GM12864 (cell line): ENCODE measurements at regions not wholly inside any gene's neighbourhood (a gene's known extent, or its start where the extent isn't known, plus 50 kb on each side); places are given as distances from the start of the nearest gene placed in this dataset.

Experiments
- DNase-seq: peaks from one replicate; pipeline ENCODE4 v3.0.0-alpha.2; 2011; ENCODE audit warnings: low read depth
- H3K4me3 ChIP-seq: 2 replicates; pipeline ENCODE4 v1.5.1; 2011; ENCODE audit warnings: mild to moderate bottlenecking, low read depth, low read length, control low read depth
- CTCF ChIP-seq: IDR thresholded peaks from 2 replicates; pipeline ENCODE4 v1.5.1; 2011; ENCODE audit warnings: low read depth, mild to moderate bottlenecking, moderate library complexity, low read length, control low read depth, inconsistent platforms; ENCODE audit errors: missing control alignments

DNA sequence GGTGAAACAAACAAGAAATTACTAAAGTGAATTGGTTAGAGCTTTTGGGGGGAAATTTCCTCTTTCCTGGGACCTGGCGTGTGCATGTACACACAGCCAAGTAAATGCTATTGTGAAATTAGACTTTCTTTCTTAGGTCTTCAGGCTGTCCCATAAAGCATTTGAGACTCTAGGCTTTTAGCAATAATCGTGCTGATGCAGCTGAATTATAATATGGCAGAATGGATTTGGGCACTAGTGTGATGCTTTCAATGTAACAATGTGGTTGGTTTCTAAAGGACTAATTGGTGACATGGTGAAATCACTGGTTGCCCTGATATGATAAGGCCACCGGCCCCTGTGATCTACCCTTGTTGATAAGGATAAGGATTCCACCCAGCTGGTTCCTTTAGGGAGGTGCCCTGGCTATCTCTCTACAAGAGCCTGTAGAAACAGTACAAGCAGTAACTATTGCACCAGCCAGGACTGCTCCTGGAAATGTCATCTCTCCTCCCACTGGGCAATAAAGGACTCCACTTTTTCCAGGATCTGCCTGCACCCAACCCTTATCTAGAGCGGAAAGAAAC, 164.1 kb downstream of the TFAP2A start:
- TF ChIP-seq CTCF: no peak
- H3K4me3 ChIP-seq: no peak overlapping the region
- DNase-seq: no peak

- DNase-seq: no peak
- TF ChIP-seq CTCF: no peak
- no peak overlapping the region for H3K4me3 ChIP-seq
Measured at GRCh38 chr6:10248378-10248843, 166.5 kb downstream of the TFAP2A start.

DNA sequence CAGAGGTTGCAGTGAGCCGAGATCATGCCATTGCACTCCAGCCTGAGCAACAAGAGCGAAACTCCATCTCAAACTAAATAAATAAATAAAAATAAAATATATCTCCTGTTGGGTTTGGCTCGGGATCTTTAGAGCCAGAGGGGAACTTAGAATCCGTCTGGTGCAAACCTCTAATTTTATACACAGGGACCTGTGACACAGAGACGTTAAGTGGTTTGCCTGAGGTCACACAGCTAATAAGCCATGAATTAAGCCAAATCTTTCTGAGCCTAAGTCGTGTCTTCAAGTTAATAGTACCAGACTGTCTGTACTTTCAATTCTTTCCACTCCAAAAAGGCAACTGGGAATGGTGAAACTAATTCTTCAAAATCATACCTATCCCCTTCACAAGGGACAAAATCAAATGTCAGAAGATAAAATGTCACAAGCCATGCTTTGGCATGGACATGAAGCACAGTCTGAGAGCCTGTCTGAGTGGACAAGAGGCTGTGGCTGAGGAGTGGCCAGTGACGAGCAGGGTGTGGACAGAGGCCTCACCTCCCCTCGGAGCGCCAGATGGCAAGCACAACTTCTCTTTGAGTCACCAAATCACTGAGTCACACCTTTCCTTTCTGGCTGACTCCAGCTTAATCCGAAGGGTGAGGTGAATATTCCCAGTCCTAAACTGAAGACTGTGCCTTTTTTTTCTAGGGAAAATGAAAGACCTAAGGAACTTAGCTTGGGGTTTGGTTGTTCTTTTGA, 177.4 kb downstream of the TFAP2A start:
- H3K4me3 ChIP-seq: no peak overlapping the region
- no peak for DNase-seq
- no peak for TF ChIP-seq CTCF

DNA sequence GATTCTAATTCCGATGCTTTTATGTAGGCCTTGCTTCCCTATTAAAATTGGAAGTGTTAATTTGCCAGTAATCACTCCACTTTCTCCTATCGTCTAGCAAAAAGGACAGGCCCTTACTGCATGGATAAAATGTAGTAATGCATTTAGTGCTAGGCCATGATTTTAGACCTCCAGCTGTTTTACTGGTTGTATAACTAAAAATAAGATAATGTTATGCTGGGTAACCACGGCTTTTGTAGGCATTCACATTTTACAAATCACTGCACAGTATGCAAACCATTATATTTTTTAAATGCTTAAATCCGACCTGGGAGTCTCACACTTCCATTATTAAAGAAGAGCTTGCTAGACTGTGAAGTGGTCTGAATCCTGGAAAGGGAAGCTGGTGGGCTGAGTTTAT, 179.5 kb downstream of the TFAP2A start:
- no peak overlapping the region for H3K4me3 ChIP-seq
- DNase-seq: no peak
- no peak for TF ChIP-seq CTCF

DNA sequence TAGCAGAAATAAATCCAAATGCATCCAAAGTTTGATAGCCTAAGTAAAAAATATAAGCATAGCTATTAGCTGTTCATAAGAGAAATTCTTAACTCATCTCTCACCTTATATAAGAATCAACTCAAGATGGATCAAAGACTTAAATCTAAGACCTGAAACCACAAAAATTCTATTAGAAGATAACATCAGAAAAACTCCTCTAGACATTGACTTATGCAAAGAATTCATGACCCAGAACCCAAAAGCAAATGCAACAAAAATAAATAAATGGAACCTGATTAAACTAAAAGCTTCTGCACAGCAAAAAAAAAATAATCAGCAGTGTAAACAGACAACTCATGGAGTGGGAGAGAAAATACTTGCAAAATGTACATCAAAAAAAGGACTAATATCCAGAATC, 184.3 kb downstream of the TFAP2A start:
- H3K4me3 ChIP-seq: no peak overlapping the region
- no peak for TF ChIP-seq CTCF
- DNase-seq: no peak

DNA sequence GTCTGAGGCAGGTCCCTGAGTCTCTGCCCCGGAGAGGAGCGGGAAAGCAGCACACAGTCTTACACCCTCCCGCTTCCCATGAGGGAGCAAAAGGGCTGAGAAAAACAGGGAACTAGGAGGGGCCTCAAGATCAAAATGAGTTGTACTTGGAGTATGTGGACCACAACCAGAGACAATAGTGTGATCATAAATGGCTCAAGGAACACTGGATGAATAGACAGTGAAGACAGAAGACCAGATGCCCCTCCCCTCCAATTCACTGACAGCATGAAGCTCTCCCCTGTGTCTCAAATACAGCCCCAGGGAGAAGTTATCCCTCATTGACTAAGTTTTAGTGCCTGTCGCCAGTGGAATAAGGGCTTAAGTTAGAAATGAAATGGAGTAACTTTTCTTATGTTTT, 191.0 kb downstream of the TFAP2A start:
- no peak for DNase-seq
- TF ChIP-seq CTCF: no peak
- no peak overlapping the region for H3K4me3 ChIP-seq

- TF ChIP-seq CTCF: no peak
- no peak for DNase-seq
- no peak overlapping the region for H3K4me3 ChIP-seq
Measured at GRCh38 chr6:10221178-10221577, 193.7 kb downstream of the TFAP2A start.
